ENCODE measurements at regions not wholly inside any gene's neighbourhood (a gene's known extent, or its start where the extent isn't known, plus 50 kb on each side); places are given as distances from the start of the nearest gene placed in this dataset.

DNA sequence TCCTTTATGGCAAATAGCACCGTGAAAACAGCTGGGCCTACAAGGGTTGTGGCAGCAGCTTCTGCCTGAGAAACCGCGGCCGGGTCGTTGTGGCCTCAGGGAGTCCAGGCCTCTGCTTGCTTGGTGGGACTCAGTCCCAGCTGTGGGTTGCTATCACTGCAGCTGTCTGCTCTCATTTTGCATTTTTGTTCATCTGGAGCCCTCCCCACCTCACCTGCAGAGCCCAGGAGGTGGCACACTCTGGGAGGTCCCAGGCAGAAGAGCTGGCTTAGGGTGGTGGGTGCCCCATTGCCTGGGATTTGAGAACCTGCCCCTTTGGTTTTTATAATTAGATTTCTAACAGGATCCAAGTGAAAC is 138.4 kb downstream of the GADD45G start (continued):
- TF ChIP-seq ZBED1 (IDR thresholded peaks at IDR 0.05; ENCODE audit: borderline replicate concordance): no peak
- TF ChIP-seq CBFB (IDR thresholded peaks at IDR 0.05; ENCODE audit: low read depth): peak; percentile 55; the same call in 1 of the 2 replicates
- TF ChIP-seq IKZF2 (IDR thresholded peaks at IDR 0.05): peak in 1 of 2 experiments; percentile 45; a peak in 2 of 4 replicates
- TF ChIP-seq, protein P1, sequence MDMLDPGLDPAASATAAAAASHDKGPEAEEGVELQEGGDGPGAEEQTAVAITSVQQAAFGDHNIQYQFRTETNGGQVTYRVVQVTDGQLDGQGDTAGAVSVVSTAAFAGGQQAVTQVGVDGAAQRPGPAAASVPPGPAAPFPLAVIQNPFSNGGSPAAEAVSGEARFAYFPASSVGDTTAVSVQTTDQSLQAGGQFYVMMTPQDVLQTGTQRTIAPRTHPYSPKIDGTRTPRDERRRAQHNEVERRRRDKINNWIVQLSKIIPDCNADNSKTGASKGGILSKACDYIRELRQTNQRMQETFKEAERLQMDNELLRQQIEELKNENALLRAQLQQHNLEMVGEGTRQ (IDR thresholded peaks at IDR 0.05; ENCODE audit: borderline replicate concordance, low read depth, low read length): no peak
- TF ChIP-seq HDAC6 (IDR thresholded peaks at IDR 0.05; ENCODE audit: unreplicated experiment): no peak
- TF ChIP-seq BRCA1 (IDR thresholded peaks at IDR 0.05; ENCODE audit: low read depth, low read length): no peak
- no peak for TF ChIP-seq ASH2L (IDR thresholded peaks at IDR 0.05; ENCODE audit: borderline replicate concordance, low read depth)
- peak in 1 of 2 experiments; percentile 21; a peak in 1 of 4 replicates for TF ChIP-seq BHLHE40 (IDR thresholded peaks at IDR 0.05; ENCODE audit: borderline replicate concordance in 1 of 2, low read depth in 2 of 2, low read length in 1 of 2)
- peak; percentile 69 for TF ChIP-seq RUNX3 (IDR thresholded peaks at IDR 0.05; ENCODE audit: low read length)
- TF ChIP-seq CHD4 (IDR thresholded peaks at IDR 0.05): no peak
- peak; percentile 19; the same call in 1 of the 2 replicates for TF ChIP-seq PAX5 (IDR thresholded peaks at IDR 0.05; ENCODE audit: borderline replicate concordance, low read depth, low read length)
- TF ChIP-seq, protein P2, sequence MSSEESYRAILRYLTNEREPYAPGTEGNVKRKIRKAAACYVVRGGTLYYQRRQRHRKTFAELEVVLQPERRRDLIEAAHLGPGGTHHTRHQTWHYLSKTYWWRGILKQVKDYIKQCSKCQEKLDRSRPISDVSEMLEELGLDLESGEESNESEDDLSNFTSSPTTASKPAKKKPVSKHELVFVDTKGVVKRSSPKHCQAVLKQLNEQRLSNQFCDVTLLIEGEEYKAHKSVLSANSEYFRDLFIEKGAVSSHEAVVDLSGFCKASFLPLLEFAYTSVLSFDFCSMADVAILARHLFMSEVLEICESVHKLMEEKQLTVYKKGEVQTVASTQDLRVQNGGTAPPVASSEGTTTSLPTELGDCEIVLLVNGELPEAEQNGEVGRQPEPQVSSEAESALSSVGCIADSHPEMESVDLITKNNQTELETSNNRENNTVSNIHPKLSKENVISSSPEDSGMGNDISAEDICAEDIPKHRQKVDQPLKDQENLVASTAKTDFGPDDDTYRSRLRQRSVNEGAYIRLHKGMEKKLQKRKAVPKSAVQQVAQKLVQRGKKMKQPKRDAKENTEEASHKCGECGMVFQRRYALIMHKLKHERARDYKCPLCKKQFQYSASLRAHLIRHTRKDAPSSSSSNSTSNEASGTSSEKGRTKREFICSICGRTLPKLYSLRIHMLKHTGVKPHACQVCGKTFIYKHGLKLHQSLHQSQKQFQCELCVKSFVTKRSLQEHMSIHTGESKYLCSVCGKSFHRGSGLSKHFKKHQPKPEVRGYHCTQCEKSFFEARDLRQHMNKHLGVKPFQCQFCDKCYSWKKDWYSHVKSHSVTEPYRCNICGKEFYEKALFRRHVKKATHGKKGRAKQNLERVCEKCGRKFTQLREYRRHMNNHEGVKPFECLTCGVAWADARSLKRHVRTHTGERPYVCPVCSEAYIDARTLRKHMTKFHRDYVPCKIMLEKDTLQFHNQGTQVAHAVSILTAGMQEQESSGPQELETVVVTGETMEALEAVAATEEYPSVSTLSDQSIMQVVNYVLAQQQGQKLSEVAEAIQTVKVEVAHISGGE (CRISPR knock-in tag; IDR thresholded peaks at IDR 0.05): no peak
- TF ChIP-seq, protein P3, sequence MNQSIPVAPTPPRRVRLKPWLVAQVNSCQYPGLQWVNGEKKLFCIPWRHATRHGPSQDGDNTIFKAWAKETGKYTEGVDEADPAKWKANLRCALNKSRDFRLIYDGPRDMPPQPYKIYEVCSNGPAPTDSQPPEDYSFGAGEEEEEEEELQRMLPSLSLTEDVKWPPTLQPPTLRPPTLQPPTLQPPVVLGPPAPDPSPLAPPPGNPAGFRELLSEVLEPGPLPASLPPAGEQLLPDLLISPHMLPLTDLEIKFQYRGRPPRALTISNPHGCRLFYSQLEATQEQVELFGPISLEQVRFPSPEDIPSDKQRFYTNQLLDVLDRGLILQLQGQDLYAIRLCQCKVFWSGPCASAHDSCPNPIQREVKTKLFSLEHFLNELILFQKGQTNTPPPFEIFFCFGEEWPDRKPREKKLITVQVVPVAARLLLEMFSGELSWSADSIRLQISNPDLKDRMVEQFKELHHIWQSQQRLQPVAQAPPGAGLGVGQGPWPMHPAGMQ (IDR thresholded peaks at IDR 0.05; ENCODE audit: borderline replicate concordance): no peak
- TF ChIP-seq ESRRA (IDR thresholded peaks at IDR 0.05; ENCODE audit: low read length): no peak
- TF ChIP-seq, protein P4, sequence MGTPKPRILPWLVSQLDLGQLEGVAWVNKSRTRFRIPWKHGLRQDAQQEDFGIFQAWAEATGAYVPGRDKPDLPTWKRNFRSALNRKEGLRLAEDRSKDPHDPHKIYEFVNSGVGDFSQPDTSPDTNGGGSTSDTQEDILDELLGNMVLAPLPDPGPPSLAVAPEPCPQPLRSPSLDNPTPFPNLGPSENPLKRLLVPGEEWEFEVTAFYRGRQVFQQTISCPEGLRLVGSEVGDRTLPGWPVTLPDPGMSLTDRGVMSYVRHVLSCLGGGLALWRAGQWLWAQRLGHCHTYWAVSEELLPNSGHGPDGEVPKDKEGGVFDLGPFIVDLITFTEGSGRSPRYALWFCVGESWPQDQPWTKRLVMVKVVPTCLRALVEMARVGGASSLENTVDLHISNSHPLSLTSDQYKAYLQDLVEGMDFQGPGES (IDR thresholded peaks at IDR 0.05): no peak
- no peak for TF ChIP-seq NFXL1 (IDR thresholded peaks at IDR 0.05; ENCODE audit: borderline replicate concordance)
- TF ChIP-seq, protein P5, sequence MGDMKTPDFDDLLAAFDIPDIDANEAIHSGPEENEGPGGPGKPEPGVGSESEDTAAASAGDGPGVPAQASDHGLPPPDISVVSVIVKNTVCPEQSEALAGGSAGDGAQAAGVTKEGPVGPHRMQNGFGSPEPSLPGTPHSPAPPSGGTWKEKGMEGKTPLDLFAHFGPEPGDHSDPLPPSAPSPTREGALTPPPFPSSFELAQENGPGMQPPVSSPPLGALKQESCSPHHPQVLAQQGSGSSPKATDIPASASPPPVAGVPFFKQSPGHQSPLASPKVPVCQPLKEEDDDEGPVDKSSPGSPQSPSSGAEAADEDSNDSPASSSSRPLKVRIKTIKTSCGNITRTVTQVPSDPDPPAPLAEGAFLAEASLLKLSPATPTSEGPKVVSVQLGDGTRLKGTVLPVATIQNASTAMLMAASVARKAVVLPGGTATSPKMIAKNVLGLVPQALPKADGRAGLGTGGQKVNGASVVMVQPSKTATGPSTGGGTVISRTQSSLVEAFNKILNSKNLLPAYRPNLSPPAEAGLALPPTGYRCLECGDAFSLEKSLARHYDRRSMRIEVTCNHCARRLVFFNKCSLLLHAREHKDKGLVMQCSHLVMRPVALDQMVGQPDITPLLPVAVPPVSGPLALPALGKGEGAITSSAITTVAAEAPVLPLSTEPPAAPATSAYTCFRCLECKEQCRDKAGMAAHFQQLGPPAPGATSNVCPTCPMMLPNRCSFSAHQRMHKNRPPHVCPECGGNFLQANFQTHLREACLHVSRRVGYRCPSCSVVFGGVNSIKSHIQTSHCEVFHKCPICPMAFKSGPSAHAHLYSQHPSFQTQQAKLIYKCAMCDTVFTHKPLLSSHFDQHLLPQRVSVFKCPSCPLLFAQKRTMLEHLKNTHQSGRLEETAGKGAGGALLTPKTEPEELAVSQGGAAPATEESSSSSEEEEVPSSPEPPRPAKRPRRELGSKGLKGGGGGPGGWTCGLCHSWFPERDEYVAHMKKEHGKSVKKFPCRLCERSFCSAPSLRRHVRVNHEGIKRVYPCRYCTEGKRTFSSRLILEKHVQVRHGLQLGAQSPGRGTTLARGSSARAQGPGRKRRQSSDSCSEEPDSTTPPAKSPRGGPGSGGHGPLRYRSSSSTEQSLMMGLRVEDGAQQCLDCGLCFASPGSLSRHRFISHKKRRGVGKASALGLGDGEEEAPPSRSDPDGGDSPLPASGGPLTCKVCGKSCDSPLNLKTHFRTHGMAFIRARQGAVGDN (IDR thresholded peaks at IDR 0.05): no peak
- TF ChIP-seq SMAD1 (IDR thresholded peaks at IDR 0.05; ENCODE audit: low read depth, partially characterized antibody): no peak
- TF ChIP-seq, protein P6, sequence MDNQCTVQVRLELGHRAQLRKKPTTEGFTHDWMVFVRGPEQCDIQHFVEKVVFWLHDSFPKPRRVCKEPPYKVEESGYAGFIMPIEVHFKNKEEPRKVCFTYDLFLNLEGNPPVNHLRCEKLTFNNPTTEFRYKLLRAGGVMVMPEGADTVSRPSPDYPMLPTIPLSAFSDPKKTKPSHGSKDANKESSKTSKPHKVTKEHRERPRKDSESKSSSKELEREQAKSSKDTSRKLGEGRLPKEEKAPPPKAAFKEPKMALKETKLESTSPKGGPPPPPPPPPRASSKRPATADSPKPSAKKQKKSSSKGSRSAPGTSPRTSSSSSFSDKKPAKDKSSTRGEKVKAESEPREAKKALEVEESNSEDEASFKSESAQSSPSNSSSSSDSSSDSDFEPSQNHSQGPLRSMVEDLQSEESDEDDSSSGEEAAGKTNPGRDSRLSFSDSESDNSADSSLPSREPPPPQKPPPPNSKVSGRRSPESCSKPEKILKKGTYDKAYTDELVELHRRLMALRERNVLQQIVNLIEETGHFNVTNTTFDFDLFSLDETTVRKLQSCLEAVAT (IDR thresholded peaks at IDR 0.05): no peak
- no peak for TF ChIP-seq NBN (IDR thresholded peaks at IDR 0.05)
